Peyer's patch (tissue), 4 donors: ENCODE measurements at regions not wholly inside any gene's neighbourhood (a gene's known extent, or its start where the extent isn't known, plus 50 kb on each side); places are given as distances from the start of the nearest gene placed in this dataset.

Experiments used
- DNase-seq, 3 donors: peaks; one replicate each; pipeline ENCODE4 v3.0.0-alpha.2; 2017 to 2019
- H3K27ac ChIP-seq, 4 donors: fragments of 200-600 bp; sonication (generic); one replicate each; pipeline ENCODE4 v1.5.1; 2016 to 2019
- H3K27me3 ChIP-seq, 2 donors: fragments of 200-600 bp; sonication (generic); one replicate each; pipeline ENCODE4 v1.5.1; 2019
- H3K36me3 ChIP-seq, 3 donors: fragments of 200-600 bp; sonication (generic); one replicate each; pipeline ENCODE4 v1.5.1; 2016 to 2019
- H3K4me1 ChIP-seq, 4 donors: fragments of 200-600 bp; sonication (generic); one replicate each; pipeline ENCODE4 v1.5.1; 2016 to 2019
- H3K4me3 ChIP-seq, 4 donors: fragments of 200-600 bp; sonication (generic); 1 replicate in 3 of 4; 2 replicates in 1 of 4; pipeline ENCODE4 v1.5.1; 2016 to 2019; ENCODE audit warnings: mild to moderate bottlenecking in 1 of 4
- H3K9me3 ChIP-seq, 4 donors: fragments of 200-600 bp; sonication (generic); one replicate each; pipeline ENCODE4 v1.5.1; 2016 to 2019; ENCODE audit warnings: mild to moderate bottlenecking in 1 of 4
- POLR2A ChIP-seq, 2 donors: fragments of 450-650 bp; IDR thresholded peaks; one replicate each; pipeline ENCODE4 v1.5.1; 2017; ENCODE audit warnings: antibody characterized with exemption in 2 of 2, mild to moderate bottlenecking in 2 of 2, moderate library complexity in 2 of 2
- TF ChIP-seq, protein P1 (sequence below), 6 experiments: fragments of 450-650 bp in 4 of 6; fragments of 200-600 bp in 2 of 6; sonication (generic) in 1 of 6; IDR thresholded peaks; one replicate each; pipeline ENCODE4 v1.5.1; 2017 to 2019; ENCODE audit warnings: antibody characterized with exemption in 6 of 6, mild to moderate bottlenecking in 3 of 6, moderate library complexity in 1 of 6

- Histone ChIP-seq H3K27me3 (no peaks in the 10 kb centered on the region), H3K4me1 (no peaks in the 10 kb centered on the region), H3K27ac (no peak overlapping the region), H3K9me3 (no peaks in the 10 kb centered on the region), H3K36me3 (no peaks in the 10 kb centered on the region), H3K4me3 (no peak overlapping the region)
- no peak for DNase-seq
- TF ChIP-seq, protein P1, sequence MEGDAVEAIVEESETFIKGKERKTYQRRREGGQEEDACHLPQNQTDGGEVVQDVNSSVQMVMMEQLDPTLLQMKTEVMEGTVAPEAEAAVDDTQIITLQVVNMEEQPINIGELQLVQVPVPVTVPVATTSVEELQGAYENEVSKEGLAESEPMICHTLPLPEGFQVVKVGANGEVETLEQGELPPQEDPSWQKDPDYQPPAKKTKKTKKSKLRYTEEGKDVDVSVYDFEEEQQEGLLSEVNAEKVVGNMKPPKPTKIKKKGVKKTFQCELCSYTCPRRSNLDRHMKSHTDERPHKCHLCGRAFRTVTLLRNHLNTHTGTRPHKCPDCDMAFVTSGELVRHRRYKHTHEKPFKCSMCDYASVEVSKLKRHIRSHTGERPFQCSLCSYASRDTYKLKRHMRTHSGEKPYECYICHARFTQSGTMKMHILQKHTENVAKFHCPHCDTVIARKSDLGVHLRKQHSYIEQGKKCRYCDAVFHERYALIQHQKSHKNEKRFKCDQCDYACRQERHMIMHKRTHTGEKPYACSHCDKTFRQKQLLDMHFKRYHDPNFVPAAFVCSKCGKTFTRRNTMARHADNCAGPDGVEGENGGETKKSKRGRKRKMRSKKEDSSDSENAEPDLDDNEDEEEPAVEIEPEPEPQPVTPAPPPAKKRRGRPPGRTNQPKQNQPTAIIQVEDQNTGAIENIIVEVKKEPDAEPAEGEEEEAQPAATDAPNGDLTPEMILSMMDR (IDR thresholded peaks at IDR 0.05), result no peak
- TF ChIP-seq POLR2A (IDR thresholded peaks at IDR 0.05), result no peak
These were observed 58.5 kb downstream of the BAK1 start for GRCh38 chr6:33521489-33522091.
